HG02678 (cell line): ENCODE measurements at regions not wholly inside any gene's neighbourhood (a gene's known extent, or its start where the extent isn't known, plus 50 kb on each side); places are given as distances from the start of the nearest gene placed in this dataset.

ENCODE experiments used
- ATAC-seq: cut with Tn5 transposase; IDR thresholded peaks from one replicate; pipeline ENCODE4 v1.9.1; 2021; ENCODE audit warnings: mild to moderate bottlenecking, moderate library complexity; ENCODE audit not compliant: unreplicated experiment

DNA sequence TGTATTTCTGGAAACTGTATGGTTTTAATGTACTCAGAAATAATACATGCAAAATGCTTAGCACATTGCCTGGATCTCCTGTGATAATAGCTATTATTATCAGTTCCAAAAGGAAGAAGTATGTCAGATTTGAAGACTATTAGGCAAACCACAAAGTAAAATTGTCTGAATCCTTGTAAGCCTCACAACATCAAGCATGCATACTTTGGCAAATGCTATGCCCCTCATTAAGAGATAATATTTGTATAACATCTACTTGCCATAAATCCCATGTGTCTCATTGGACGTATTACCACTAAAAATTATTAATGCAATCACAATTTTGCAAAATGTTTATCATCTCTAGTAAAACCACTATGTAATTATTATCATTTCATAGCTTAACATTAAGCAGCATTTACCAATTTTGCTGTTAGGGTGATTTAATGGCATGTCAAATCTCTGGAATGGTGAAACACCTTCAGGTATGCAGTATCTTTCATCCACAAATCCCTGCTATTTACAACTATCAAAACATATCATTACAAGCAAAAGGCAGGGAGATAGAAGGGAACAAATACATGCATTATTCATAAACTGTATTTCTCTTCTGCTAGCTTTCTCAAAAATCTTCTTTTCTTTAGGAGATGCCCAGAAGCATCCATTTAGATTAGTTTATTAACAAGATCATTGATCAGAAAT is 974.6 kb upstream of the RAG2 start:
- no peak for ATAC-seq

DNA sequence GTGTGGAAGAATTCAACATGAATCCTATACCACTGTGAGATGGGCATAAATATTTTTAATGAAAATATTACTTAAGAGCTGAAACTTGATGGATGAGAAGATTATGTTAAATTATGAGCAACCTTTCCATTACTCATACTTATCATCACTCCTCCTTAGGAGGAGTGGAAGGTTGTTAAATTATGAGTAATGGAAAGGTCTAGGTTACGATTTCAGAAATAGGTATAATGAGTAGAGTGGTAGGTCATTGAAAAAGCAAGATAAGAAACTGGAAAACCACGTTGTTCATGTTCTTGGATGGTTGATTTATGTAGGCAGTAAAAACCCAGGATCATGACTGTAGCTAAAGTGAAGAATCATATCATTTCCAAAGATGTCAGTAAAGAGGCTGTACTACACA is 973.2 kb upstream of the RAG2 start:
- no peak for ATAC-seq

GRCh38 chr11:37560991-37561390 is 963.0 kb upstream of the RAG2 start:
- ATAC-seq = no peak

DNA sequence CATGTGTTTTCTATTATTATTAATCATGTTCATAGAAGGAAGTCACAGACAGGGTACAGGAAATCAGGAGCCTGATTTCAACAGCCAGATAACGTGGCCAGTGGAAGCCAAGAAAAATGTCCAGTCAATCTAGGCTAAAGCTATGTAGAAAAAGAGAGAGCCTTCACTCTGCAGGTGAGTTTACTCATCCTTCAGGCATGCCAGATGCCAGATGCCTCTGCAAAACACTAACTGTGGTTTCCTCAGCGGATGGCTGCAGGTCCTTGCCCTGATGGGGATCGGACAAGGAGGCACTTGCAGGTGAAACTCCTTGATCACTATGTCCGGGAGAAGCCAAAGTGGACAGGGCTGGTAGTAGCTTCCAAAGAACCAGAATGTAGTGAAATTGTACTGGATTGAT is 962.3 kb upstream of the RAG2 start:
- no peak for ATAC-seq

DNA sequence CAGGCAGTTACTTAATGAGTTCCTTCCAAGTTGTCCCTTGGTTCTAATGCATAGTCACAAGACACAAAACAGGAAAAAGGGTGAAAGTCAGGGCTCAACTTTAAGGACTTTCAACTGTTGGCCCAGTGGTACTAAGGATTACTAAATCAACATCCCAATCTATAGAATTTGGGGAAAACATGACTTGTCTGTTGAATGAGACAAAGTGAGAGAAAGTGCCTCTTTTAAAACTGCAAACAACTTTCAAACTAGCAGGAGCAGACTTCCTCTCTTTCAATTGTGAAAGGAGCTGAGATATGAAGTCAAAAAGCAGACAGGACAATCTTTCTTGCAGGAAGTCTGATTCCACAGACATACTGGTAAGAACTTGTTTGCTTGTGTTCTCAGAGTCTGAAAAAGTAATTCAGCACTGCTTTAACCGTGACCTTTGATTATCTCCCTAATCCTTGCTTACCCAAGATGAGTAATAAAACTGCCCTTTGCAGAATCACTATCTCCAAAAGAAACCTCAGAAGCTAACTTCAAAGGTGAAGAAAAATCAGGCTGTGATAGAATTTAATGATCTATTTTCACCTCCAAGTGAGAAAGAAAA is 960.7 kb upstream of the RAG2 start:
- no peak for ATAC-seq

DNA sequence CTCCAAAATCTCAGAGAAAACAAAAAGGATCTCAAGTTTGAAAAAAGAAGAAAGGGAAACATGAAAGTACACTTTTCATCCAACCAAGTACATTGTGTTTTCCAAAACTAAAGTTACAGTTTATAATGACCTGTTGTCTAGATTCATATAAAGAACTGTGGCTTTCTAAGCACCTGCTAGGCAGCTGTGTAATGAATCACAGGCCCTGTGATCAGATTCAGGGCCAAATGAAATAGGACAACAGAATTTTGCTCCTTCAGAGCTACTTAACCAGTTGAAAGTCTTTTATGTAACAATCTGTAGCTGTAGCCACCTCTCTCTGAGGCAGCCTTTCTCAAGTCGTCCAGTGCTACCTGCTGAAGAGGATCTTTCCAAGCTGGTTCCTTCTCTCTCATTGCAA is 960.0 kb upstream of the RAG2 start:
- no peak for ATAC-seq

GRCh38 chr11:37552284-37552683 is 954.2 kb upstream of the RAG2 start:
- ATAC-seq = no peak

DNA sequence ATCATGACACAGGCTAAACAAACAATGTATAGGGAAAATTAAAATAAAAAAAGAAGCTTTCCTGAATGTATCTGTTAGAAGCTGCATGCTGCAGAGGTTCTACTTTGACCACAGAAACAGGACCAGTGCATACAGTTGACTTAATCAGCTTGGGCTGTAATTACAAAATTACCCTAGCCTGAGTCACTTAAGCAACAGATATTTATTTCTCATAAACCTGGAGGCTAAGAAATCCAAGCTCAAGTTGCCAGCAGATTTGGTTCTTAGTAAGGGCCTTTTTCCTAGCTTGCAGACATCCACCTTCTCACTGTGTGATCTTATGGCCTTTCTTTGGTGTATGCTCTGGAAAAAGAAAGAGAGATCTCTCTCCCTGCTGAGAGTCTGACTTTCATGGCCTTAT is 946.5 kb upstream of the RAG2 start:
- ATAC-seq = no peak

DNA sequence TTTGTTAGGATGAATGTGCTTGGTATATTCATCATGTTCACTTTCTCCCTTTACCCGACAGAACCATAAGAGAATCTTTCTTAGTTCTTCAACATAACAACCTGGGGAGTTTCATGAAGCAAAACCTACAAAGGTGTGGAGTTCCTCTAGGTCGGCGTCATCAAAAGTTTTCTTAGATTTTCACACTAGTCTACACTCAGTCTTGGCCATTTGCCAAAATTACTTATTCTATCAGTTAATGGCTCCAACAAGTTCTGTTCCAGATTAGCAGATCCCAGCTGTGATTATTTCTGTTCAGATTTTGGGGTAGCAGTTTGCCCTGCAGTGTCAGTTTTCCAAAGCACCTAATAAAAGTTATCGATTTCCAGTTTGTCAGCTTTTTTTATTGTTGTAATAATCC is 935.8 kb upstream of the RAG2 start:
- ATAC-seq = no peak

GRCh38 chr11:37533087-37533486 is 935.1 kb upstream of the RAG2 start:
- ATAC-seq = no peak

GRCh38 chr11:37532271-37532670 is 934.2 kb upstream of the RAG2 start:
- no peak for ATAC-seq

DNA sequence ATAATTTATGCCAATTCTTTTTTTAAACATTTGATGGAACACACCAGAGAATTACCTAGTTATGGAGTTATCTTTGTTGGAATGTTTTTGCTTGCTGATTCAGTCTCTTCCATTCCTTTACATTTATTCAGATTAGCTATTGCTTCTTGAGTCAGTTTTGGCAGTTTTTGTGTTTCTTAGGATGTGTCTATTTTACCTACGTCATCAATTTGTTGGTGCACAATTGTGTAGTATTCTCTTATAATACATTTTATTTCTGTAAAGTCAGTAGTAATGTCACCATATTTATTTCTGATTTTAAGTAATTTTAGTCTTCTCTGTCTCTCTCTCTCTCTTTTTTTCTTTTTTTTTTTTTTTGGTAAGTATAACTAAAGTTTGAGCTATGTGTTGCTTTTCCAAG is 929.5 kb upstream of the RAG2 start:
- no peak for ATAC-seq

- ATAC-seq = no peak
Observed at GRCh38 chr11:37525336-37525735, 927.3 kb upstream of the RAG2 start.

DNA sequence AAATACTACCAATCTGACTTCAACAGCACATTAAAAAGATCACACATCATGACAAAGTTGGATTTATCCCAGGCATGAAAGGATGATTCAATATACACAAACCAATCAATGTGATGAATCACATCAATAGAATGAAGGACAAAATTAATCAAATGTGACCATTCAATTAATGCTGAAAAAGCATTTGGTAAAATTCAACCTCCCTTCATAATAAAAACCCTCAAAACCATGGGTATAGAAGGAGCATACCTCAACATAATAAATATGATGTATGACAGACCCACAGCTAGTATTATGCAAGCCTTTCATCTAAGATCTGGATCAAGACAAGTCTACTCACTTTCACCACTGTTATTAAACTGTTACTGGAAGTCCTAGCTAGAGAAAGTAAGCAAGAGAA is 921.7 kb upstream of the RAG2 start:
- ATAC-seq = no peak

- ATAC-seq = no peak
Observed at GRCh38 chr11:37512156-37512780, 914.2 kb upstream of the RAG2 start.

DNA sequence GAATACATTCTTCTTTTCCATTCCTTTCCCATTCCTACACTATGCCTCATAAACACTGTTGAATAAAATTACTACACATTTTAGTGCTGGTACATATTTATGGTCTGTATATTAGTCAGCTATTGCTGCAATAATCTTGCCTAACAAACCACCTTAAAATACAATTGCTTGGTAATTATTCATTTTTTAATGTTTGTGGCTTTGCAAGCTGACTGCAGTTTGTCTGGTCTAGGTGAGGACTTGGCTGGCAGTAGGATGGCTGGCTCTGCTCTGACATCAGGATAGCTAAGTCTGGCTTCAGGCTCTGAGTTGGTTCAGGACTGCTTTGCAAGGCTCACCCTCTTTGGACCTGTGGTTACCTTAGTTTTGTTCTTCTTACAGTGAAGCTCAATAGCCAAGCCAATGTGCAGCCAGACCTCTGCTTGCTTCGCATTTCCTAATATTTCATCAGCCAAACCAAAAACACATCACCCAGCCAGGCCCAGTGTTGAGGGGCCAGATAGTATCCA is 913.4 kb upstream of the RAG2 start:
- ATAC-seq = no peak

- ATAC-seq = no peak
Observed at GRCh38 chr11:37509506-37509905, 911.5 kb upstream of the RAG2 start.

DNA sequence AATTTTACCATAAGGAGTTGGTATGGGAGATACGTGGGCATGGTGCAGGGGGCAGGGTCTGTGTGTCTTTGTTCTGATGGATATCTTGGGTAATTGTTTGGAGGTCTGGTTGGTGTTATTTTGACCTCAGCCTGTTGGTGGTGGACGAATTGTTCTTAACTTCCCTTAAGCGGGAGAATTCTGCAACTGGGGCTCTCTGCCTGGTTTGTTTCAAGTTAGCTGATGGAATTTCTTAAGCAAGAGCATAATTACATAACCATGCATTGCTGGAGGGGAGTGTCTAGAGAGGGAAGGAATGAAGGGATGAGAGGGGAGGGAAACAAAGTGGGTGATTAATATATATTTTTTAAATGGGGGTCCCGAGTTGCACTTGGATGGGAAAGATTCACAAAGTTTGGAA is 908.5 kb upstream of the RAG2 start:
- ATAC-seq = no peak

DNA sequence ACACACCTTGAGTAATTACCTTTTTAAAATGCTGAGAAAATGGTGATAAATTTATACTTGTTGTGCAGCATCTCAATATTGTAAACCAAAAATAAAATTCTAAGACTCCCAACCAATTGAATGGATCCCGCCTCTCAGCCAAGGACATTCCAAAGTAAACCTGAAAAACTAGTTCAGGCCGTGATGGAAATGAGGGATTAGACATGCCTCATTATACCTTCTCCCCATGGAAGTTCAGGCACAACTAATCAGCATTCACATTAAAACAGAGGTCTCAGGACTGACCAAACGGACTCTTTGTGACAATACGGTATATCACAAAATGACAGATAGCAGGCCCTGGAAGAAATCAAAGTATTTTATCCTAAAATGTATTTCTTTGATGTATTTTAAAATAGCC is 907.4 kb upstream of the RAG2 start:
- ATAC-seq = no peak

DNA sequence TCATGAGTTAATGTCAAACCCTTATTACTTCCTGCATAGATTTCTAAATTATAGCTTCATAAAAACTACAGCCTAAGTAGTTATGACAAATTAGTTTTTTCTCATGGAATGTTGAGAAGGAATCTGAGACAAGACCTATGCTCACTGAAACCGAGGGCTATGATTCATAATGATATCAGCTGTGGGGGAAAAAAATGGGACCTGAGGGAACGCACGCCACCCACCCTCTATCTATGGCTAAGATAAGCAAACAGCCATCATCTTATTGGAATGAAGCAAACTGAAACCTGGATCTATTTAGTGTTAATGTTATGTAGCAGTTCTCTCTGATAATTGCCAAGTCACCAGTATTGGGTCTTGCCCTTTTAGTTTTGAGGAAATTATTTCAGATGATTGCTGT is 906.9 kb upstream of the RAG2 start:
- ATAC-seq = no peak

GRCh38 chr11:37504060-37504611 is 906.1 kb upstream of the RAG2 start:
- ATAC-seq = peak; percentile 88

DNA sequence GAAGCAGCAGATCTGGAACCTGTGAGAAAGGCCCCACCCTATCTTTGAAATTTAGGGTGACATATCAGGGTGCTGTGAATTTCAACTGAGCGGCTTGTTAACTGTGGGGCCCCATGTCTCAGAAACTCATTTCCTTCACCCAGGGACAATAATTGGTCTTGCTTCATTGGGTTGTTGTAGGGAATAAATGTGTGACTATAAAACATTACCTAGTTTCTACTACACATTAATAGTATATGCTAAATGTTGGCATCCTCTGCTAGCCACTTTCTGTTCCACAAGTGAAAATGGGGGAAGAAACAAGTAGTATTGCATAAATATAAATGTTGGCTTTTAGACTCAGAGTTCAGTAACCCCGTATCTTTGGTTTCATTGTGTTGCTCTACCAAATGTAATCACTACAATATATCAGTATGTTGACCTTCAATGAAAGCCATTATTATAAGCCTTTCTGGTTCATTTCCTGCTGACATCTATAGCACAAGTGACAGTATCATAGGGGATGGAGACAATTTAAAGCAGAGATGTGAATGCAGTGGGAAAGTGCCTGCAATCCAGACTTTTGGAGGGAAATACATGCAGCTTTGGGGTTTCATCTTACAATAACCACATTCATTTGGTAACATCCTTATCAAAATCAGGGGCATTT is 905.5 kb upstream of the RAG2 start:
- ATAC-seq = peak; percentile 39
